Prostate gland (tissue), 2 donors: ENCODE measurements at regions not wholly inside any gene's neighbourhood (a gene's known extent, or its start where the extent isn't known, plus 50 kb on each side); places are given as distances from the start of the nearest gene placed in this dataset.

Experiments used
- CTCF ChIP-seq, 4 experiments: fragments of 200-600 bp in 2 of 4; fragments of 450-650 bp in 2 of 4; sonication (generic) in 2 of 4; IDR thresholded peaks; 1 replicate in 3 of 4; 2 replicates in 1 of 4; pipeline ENCODE4 v1.5.1; 2016 to 2019; ENCODE audit warnings: antibody characterized with exemption in 4 of 4, mild to moderate bottlenecking in 2 of 4, moderate library complexity in 2 of 4
- POLR2A ChIP-seq: fragments of 450-650 bp; IDR thresholded peaks from one replicate; pipeline ENCODE4 v1.6.1; 2016; ENCODE audit warnings: antibody characterized with exemption, mild to moderate bottlenecking
- POLR2AphosphoS5 ChIP-seq: sonication (generic); formaldehyde crosslinking; IDR thresholded peaks from one replicate; pipeline ENCODE4 v1.6.1; 2017; ENCODE audit warnings: antibody characterized with exemption

- TF ChIP-seq CTCF (IDR thresholded peaks at IDR 0.05) (no peak), POLR2A (no peak), POLR2AphosphoS5 (no peak)
Observed at GRCh38 chr9:107868186-107868585, 378.6 kb upstream of the KLF4 start.
